ENCODE measurements at regions not wholly inside any gene's neighbourhood (a gene's known extent, or its start where the extent isn't known, plus 50 kb on each side); places are given as distances from the start of the nearest gene placed in this dataset.

DNA sequence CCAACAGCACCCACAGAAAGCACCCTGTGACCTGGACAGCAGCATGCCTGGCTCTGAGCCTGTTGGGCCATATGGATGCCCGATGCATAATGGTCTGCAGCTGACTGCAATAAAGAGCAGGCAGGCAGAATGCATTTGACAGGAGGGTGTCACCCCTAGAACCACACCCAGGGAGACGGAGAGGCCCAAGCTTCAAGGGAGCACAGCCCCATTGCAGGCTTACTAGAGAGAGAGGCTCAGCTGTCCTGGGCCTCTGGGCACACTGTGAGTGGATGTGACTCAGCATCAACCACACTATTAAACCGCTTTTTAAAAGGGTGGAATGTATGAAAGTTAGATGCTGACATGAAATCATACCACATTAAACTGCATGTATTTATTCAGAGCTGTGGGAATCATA lies 365.3 kb downstream of the CTTN start:
- TF ChIP-seq GATA1 (IDR thresholded peaks at IDR 0.05; ENCODE audit: low read depth, low read length) (no peak), POLR2A (IDR thresholded peaks at IDR 0.05; ENCODE audit: low read length) (no peak)
- no peak for DNase-seq

- no peak for TF ChIP-seq GATA1 (IDR thresholded peaks at IDR 0.05; ENCODE audit: low read depth, low read length)
- no peak for TF ChIP-seq POLR2A (IDR thresholded peaks at IDR 0.05; ENCODE audit: low read length)
- no peak for DNase-seq
These were observed 366.1 kb downstream of the CTTN start for GRCh38 chr11:70764356-70764905.

DNA sequence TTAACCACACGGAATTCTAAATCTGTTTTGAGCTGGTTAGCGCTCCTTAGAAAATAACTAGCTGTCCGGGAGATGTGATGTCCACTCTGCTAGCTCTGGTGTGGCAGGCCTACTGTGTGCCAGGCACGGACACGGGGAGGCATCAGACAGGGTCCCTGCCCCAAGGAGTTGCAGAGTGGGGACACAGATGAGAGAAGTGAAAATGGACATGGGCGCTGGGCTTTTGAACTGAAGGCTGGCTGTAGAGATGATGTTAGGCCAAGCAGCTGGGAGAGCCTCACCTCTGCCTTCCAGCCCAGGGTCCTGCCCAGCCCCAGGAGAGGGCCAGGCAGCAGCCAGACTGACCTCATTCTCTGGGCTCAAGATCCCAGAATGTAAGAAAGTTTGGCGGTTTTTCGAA lies 368.6 kb downstream of the CTTN start:
- DNase-seq = no peak
- TF ChIP-seq POLR2A (IDR thresholded peaks at IDR 0.05; ENCODE audit: low read length) = no peak
- TF ChIP-seq GATA1 (IDR thresholded peaks at IDR 0.05; ENCODE audit: low read depth, low read length) = no peak

DNA sequence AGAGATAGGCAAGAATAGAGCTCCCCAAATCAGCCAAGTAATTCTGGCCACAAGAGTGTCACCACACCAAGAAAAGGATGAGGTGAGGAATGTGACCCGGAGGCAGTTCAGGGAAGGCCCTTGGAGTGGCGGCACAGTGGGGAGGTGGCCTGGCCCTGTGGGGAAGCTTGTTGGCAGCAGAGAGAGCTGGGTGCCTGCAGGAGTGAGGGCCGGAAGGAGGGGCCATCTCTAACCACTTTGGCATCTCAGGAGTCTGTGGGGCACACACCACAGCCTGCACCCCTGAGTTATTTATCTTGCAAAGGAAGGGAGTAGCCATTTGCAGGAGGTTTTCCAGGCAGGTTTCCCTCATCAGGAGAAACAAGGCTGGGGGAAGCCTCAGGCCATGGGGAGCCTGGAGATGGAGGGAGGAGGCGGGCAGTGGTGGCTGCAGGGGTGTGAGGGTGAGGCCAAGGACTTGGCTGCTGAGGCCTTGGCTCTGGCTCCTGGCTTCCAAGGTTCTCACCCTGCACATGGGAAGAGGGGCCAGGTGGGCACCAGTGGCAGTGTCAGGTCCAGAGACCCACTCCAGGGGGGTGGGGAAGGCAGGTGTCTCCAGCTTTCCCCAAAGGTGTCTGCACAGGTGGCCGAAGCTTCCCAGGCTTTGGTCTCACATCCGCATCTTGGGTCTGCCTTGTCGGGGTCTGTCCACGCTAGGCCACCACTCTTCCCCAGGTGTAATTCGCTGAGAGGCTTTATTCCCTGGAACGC lies 370.2 kb downstream of the CTTN start:
- no peak for DNase-seq
- no peak for TF ChIP-seq POLR2A (IDR thresholded peaks at IDR 0.05; ENCODE audit: low read length)
- no peak for TF ChIP-seq GATA1 (IDR thresholded peaks at IDR 0.05; ENCODE audit: low read depth, low read length)

GRCh38 chr11:70769106-70769505 lies 370.8 kb downstream of the CTTN start:
- no peak for TF ChIP-seq POLR2A (IDR thresholded peaks at IDR 0.05; ENCODE audit: low read length)
- no peak for TF ChIP-seq GATA1 (IDR thresholded peaks at IDR 0.05; ENCODE audit: low read depth, low read length)
- DNase-seq = no peak

DNA sequence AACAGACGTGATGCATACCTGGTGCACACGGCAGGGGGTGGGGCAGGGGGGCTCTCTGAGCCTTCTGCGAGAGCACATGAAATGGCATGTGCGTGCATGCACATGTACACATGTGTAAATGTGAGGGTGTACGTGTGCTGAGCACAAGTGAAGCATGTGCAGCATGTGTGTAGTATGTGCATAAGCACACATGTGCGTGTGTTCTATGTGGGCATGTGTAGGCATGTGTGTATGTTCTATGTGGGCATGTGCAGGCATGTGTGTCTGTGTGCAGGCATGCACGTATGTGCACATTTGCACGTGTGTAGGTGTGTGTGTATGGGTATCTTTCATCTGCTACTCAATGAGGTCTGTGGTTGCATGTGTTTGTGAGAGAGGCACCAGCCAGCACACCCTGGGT lies 371.2 kb downstream of the CTTN start:
- no peak for DNase-seq
- TF ChIP-seq GATA1 (IDR thresholded peaks at IDR 0.05; ENCODE audit: low read depth, low read length) = no peak

DNA sequence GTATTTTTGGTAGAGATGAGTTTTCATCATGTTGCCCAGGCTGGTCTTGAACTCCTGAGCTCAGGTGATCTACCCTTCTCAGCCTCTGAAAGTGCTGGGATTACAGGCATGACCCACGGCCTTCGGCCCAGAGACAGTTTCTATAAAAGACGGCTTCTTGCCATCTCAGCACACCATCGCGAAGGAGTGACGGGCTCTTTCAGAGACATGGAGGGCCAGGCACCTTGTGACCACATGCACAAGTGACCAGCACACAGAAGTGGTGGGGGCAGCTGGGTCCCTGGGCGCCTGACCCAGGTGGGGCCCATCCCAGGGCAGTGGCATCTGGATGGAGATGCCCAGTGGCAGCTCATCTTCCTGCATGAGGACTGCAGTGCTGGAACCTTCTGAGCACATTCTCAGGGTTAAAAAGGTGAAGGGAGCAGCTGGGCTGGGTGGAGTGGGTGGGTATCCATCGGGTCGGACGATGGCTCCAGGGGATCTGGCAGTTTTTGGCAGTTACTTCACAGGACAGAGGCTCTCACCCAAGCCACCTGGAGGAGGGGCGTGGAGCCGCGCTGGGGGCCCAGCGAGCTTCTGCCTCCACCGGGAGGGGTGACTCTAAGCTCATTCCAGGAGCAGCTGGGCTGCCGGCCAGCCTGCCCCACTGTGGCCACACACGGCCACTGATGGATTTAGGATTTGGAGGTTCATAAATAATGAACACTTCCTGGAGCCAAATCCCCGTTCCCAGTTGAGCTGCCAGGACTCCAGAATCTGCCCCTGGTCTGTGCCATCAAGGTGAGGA lies 373.0 kb downstream of the CTTN start:
- no peak for TF ChIP-seq POLR2A (IDR thresholded peaks at IDR 0.05; ENCODE audit: low read length)
- no peak for TF ChIP-seq GATA1 (IDR thresholded peaks at IDR 0.05; ENCODE audit: low read depth, low read length)
- no peak for DNase-seq

GRCh38 chr11:70772950-70773349 lies 374.6 kb downstream of the CTTN start:
- TF ChIP-seq GATA1 (IDR thresholded peaks at IDR 0.05; ENCODE audit: low read depth, low read length) (no peak), POLR2A (IDR thresholded peaks at IDR 0.05; ENCODE audit: low read length) (no peak)
- no peak for DNase-seq

- TF ChIP-seq POLR2A (IDR thresholded peaks at IDR 0.05; ENCODE audit: low read length) (no peak), GATA1 (IDR thresholded peaks at IDR 0.05; ENCODE audit: low read depth, low read length) (no peak)
These were observed 377.2 kb downstream of the CTTN start for GRCh38 chr11:70775386-70776075.

GRCh38 chr11:70776914-70777532 lies 378.7 kb downstream of the CTTN start:
- DNase-seq = no peak
- no peak for TF ChIP-seq GATA1 (IDR thresholded peaks at IDR 0.05; ENCODE audit: low read depth, low read length)
- TF ChIP-seq POLR2A (IDR thresholded peaks at IDR 0.05; ENCODE audit: low read length) = no peak

More at GRCh38 chr11:70775386-70776075, 377.2 kb downstream of the CTTN start:
- DNase-seq = no peak

DNA sequence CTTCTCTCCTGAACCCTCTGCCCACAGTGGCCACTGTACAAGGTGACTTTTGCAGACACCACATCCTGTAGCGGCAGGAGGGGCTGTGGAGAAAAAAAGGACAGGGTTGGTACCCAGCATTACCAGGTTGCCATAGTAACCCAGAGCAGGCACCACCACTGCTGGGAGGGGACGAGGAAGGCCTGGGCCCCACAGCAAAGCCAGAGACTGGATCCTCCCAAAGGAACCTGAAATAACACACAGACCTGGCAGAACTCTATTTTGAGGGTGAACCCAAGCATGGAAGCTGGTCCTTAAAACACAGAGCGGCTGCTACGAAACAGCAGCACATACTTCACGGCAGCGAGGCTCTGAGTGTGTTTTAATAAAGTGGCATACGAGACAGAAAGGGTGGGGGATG lies 380.6 kb downstream of the CTTN start:
- TF ChIP-seq POLR2A (IDR thresholded peaks at IDR 0.05; ENCODE audit: low read length) (no peak), GATA1 (IDR thresholded peaks at IDR 0.05; ENCODE audit: low read depth, low read length) (no peak)

GRCh38 chr11:70779433-70780245 lies 381.3 kb downstream of the CTTN start:
- TF ChIP-seq POLR2A (IDR thresholded peaks at IDR 0.05; ENCODE audit: low read length) (no peak), GATA1 (IDR thresholded peaks at IDR 0.05; ENCODE audit: low read depth, low read length) (no peak)
- no peak for DNase-seq

More for the DNA sequence above, 380.6 kb downstream of the CTTN start:
- DNase-seq = no peak

DNA sequence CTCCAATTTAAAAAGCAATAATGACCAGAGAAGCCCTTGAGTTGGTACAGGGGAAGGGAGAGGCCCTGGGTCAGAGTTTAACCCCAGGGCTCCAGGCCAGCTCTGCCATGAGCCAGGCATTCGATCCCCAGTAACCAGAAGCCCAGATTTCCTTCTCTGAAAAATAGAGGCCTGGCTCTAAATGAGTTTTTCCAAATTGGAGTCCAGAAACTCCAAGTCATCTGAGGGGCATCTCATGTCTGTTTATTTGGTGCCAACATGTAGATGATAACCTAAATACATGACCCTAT lies 381.9 kb downstream of the CTTN start:
- TF ChIP-seq GATA1 (IDR thresholded peaks at IDR 0.05; ENCODE audit: low read depth, low read length) (no peak), POLR2A (IDR thresholded peaks at IDR 0.05; ENCODE audit: low read length) (no peak)

More for the DNA sequence above, 381.9 kb downstream of the CTTN start:
- DNase-seq = no peak

All from erythroblast (primary cell).